CD4-positive, alpha-beta T cell (primary cell): ENCODE measurements at regions not wholly inside any gene's neighbourhood (a gene's known extent, or its start where the extent isn't known, plus 50 kb on each side); places are given as distances from the start of the nearest gene placed in this dataset.
"Not testable (repeated sequence)": the region's sequence is repeated elsewhere in the genome, so short reads cannot be mapped to it uniquely, and the experiment has no call there.

Experiments used
- ATAC-seq: fragments of 200-7000 bp; cut with Tn5 transposase; one replicate; pipeline ENCODE4 v1.10.0; 2022; ENCODE audit warnings: mild to moderate bottlenecking; ENCODE audit not compliant: poor library complexity
- CTCF ChIA-PET: fragments of 350-600 bp; sonication (Branson Sonifier 250); formaldehyde crosslinking; loops from one replicate; lab custom pipeline; 2021; ENCODE audit warnings: antibody characterized with exemption, inconsistent platforms; lab: Charles Lee
- POLR2A ChIA-PET: fragments of 350-600 bp; sonication (Branson Sonifier 250); formaldehyde crosslinking; loops from one replicate; lab custom pipeline; 2021; ENCODE audit warnings: antibody characterized with exemption, inconsistent platforms; lab: Charles Lee
- DNase-seq, 14 experiments: peaks; one replicate each; pipeline ENCODE4 v3.0.0-alpha.2; 2013 to 2020; ENCODE audit warnings: mixed read lengths in 2 of 14
- H3K27ac ChIP-seq, 2 donors: one replicate each; pipeline versions ENCODE4 v1.5.1 to v1.7.0; 2013; ENCODE audit warnings: low read length in 2 of 2, low read depth in 1 of 2, mild to moderate bottlenecking in 1 of 2
- H3K27me3 ChIP-seq, 2 experiments: 1 replicate in 1 of 2; 2 replicates in 1 of 2; pipeline versions ENCODE4 v1.6.1 to v1.7.0; 2013; ENCODE audit warnings: low read length in 2 of 2, control low read depth in 1 of 2, mild to moderate bottlenecking in 1 of 2, moderate library complexity in 1 of 2; ENCODE audit not compliant: insufficient read depth in 2 of 2, control insufficient read depth in 1 of 2
- H3K36me3 ChIP-seq: one replicate; pipeline ENCODE4 v1.6.1; 2013; ENCODE audit warnings: low read length, control low read depth; ENCODE audit not compliant: insufficient read depth
- H3K4me1 ChIP-seq: one replicate; pipeline ENCODE4 v1.6.1; 2013; ENCODE audit warnings: low read length, control low read depth; ENCODE audit not compliant: insufficient read depth
- H3K4me3 ChIP-seq: one replicate; pipeline ENCODE4 v1.5.1; 2013; ENCODE audit warnings: mild to moderate bottlenecking, low read length, moderate library complexity
- H3K9me3 ChIP-seq, 2 experiments: 1 replicate in 1 of 2; 2 replicates in 1 of 2; pipeline versions ENCODE4 v1.6.1 to v1.7.0; 2013; ENCODE audit warnings: low read length in 2 of 2, mild to moderate bottlenecking in 2 of 2, control low read depth in 1 of 2, moderate library complexity in 1 of 2; ENCODE audit not compliant: control insufficient read depth in 1 of 2, insufficient read depth in 1 of 2
- H3K27ac Mint-ChIP-seq: one replicate; pipeline ENCODE4 v1.8.0; 2020; ENCODE audit warnings: mixed read lengths
- H3K27me3 Mint-ChIP-seq: one replicate; pipeline ENCODE4 v1.8.0; 2021; ENCODE audit warnings: mixed read lengths
- H3K36me3 Mint-ChIP-seq: one replicate; pipeline ENCODE4 v1.8.0; 2021; ENCODE audit warnings: low read depth, mixed read lengths
- H3K4me1 Mint-ChIP-seq: one replicate; pipeline ENCODE4 v1.8.0; 2021; ENCODE audit warnings: low read depth, mixed read lengths
- H3K4me3 Mint-ChIP-seq: one replicate; pipeline ENCODE4 v1.8.0; 2020; ENCODE audit warnings: mild to moderate bottlenecking, mixed read lengths
- H3K9me3 Mint-ChIP-seq: one replicate; pipeline ENCODE4 v1.8.0; 2020; ENCODE audit warnings: mixed read lengths
- intact Hi-C, 2 experiments: fragments of 100-400 bp; cut with DNase I in 1 of 2; cut with micrococcal nuclease in 1 of 2; formaldehyde crosslinking; loops; one replicate each; pipeline versions ENCODE4 v1.15.1 to v1.9.0; 2023 to 2025; cut with DNase I, micrococcal nuclease

- intact Hi-C loops, POLR2A ChIA-PET, H3K36me3 ChIP-seq, H3K27ac ChIP-seq, DNase-seq, H3K4me1 ChIP-seq, H3K27me3 ChIP-seq, H3K4me3 ChIP-seq, H3K9me3 Mint-ChIP-seq, H3K4me3 Mint-ChIP-seq, H3K27ac Mint-ChIP-seq, H3K27me3 Mint-ChIP-seq, ATAC-seq, H3K36me3 Mint-ChIP-seq, CTCF ChIA-PET, H3K4me1 Mint-ChIP-seq: not testable (repeated sequence)
- H3K9me3 ChIP-seq = peaks cover 63 to 73% of the 10 kb centered on the region in 2 experiments
These were observed 139.7 kb upstream of the TPTE start for GRCh38 chr21:10381687-10382060.

GRCh38 chr21:10382135-10382534 lies 139.2 kb upstream of the TPTE start:
- H3K4me3 Mint-ChIP-seq, H3K4me3 ChIP-seq, intact Hi-C loops, H3K4me1 ChIP-seq, H3K4me1 Mint-ChIP-seq, H3K27me3 Mint-ChIP-seq, H3K27ac Mint-ChIP-seq, H3K27me3 ChIP-seq, H3K27ac ChIP-seq, CTCF ChIA-PET, DNase-seq, H3K36me3 Mint-ChIP-seq, H3K9me3 Mint-ChIP-seq, H3K36me3 ChIP-seq, POLR2A ChIA-PET, ATAC-seq: not testable (repeated sequence)
- H3K9me3 ChIP-seq = peaks cover 61 to 71% of the 10 kb centered on the region in 2 experiments

GRCh38 chr21:10382580-10382979 lies 138.8 kb upstream of the TPTE start:
- H3K27me3 Mint-ChIP-seq, H3K36me3 ChIP-seq, H3K36me3 Mint-ChIP-seq, POLR2A ChIA-PET, H3K4me3 Mint-ChIP-seq, H3K4me3 ChIP-seq, intact Hi-C loops, ATAC-seq, H3K27ac Mint-ChIP-seq, H3K27me3 ChIP-seq, DNase-seq, H3K9me3 Mint-ChIP-seq, H3K4me1 Mint-ChIP-seq, CTCF ChIA-PET, H3K27ac ChIP-seq, H3K4me1 ChIP-seq: not testable (repeated sequence)
- H3K9me3 ChIP-seq = peaks cover 56 to 71% of the 10 kb centered on the region in 2 experiments

GRCh38 chr21:10383571-10383970 lies 137.8 kb upstream of the TPTE start:
- H3K27ac Mint-ChIP-seq, H3K36me3 Mint-ChIP-seq, CTCF ChIA-PET, ATAC-seq, H3K4me1 Mint-ChIP-seq, POLR2A ChIA-PET, H3K27me3 Mint-ChIP-seq, H3K36me3 ChIP-seq, H3K4me3 Mint-ChIP-seq, H3K4me1 ChIP-seq, intact Hi-C loops, H3K27me3 ChIP-seq, H3K27ac ChIP-seq, H3K4me3 ChIP-seq, H3K9me3 Mint-ChIP-seq, DNase-seq: not testable (repeated sequence)
- peaks cover 49 to 71% of the 10 kb centered on the region in 2 experiments for H3K9me3 ChIP-seq

GRCh38 chr21:10384304-10384861 lies 137.0 kb upstream of the TPTE start:
- not testable (repeated sequence) for ATAC-seq

GRCh38 chr21:10385202-10385601 lies 136.2 kb upstream of the TPTE start:
- H3K4me1 Mint-ChIP-seq, H3K27me3 Mint-ChIP-seq, POLR2A ChIA-PET, H3K4me3 ChIP-seq, CTCF ChIA-PET, H3K27me3 ChIP-seq, DNase-seq, H3K4me3 Mint-ChIP-seq, H3K36me3 ChIP-seq, intact Hi-C loops, H3K27ac ChIP-seq, H3K9me3 Mint-ChIP-seq, H3K27ac Mint-ChIP-seq, ATAC-seq, H3K36me3 Mint-ChIP-seq, H3K4me1 ChIP-seq: not testable (repeated sequence)
- peaks cover 42 to 58% of the 10 kb centered on the region in 2 experiments for H3K9me3 ChIP-seq

More at GRCh38 chr21:10384304-10384861, 137.0 kb upstream of the TPTE start:
- H3K4me3 Mint-ChIP-seq, H3K9me3 Mint-ChIP-seq, H3K36me3 Mint-ChIP-seq, CTCF ChIA-PET, H3K27ac Mint-ChIP-seq, H3K4me1 Mint-ChIP-seq, H3K4me1 ChIP-seq, H3K27me3 Mint-ChIP-seq, DNase-seq, H3K27ac ChIP-seq, H3K27me3 ChIP-seq, H3K36me3 ChIP-seq, intact Hi-C loops, H3K4me3 ChIP-seq, POLR2A ChIA-PET: not testable (repeated sequence)
- H3K9me3 ChIP-seq = peaks cover 42 to 66% of the 10 kb centered on the region in 2 experiments

GRCh38 chr21:10385898-10386527 lies 135.4 kb upstream of the TPTE start:
- POLR2A ChIA-PET, intact Hi-C loops, H3K27me3 Mint-ChIP-seq, H3K4me3 ChIP-seq, H3K4me1 ChIP-seq, H3K27ac ChIP-seq, ATAC-seq, H3K4me1 Mint-ChIP-seq, H3K27me3 ChIP-seq, CTCF ChIA-PET, H3K9me3 Mint-ChIP-seq, H3K36me3 ChIP-seq, H3K27ac Mint-ChIP-seq, H3K36me3 Mint-ChIP-seq, DNase-seq, H3K4me3 Mint-ChIP-seq: not testable (repeated sequence)
- H3K9me3 ChIP-seq = peaks cover 42 to 50% of the 10 kb centered on the region in 2 experiments
